ENCODE measurements at regions not wholly inside any gene's neighbourhood (a gene's known extent, or its start where the extent isn't known, plus 50 kb on each side); places are given as distances from the start of the nearest gene placed in this dataset.
A peak's percentile ranks its signal among the peaks of the same experiment; 100 is the strongest.
"Not testable (repeated sequence)": the region's sequence is repeated elsewhere in the genome, so short reads cannot be mapped to it uniquely, and the experiment has no call there.

- Histone ChIP-seq H3K36me3 (no peaks in the 10 kb centered on the region), H3K4me3 (no peak overlapping the region)
- DNase-seq, result no peak
These were observed 111.6 kb upstream of the PTPRZ1 start for GRCh38 chr7:121761399-121761798.

GRCh38 chr7:121755818-121756552 lies 117.0 kb upstream of the PTPRZ1 start:
- H3K27me3 ChIP-seq, result peaks cover 7% of the 10 kb centered on the region
- no peaks in the 10 kb centered on the region for H3K4me1 ChIP-seq
- no peak overlapping the region for H3K27ac ChIP-seq
- no peaks in the 10 kb centered on the region for H3K36me3 ChIP-seq
- no peak for DNase-seq
- H3K4me3 ChIP-seq, result no peak overlapping the region
- no peaks in the 10 kb centered on the region for H3K9me3 ChIP-seq (replicated peaks)

More at GRCh38 chr7:121761399-121761798, 111.6 kb upstream of the PTPRZ1 start:
- Histone ChIP-seq H3K9me3 (replicated peaks) (no peaks in the 10 kb centered on the region), H3K27me3 (no peaks in the 10 kb centered on the region), H3K4me1 (no peaks in the 10 kb centered on the region), H3K27ac (no peak overlapping the region)

- Histone ChIP-seq H3K9me3 (replicated peaks) (no peaks in the 10 kb centered on the region), H3K36me3 (no peaks in the 10 kb centered on the region), H3K27me3 (peaks cover 7% of the 10 kb centered on the region), H3K27ac (no peak overlapping the region), H3K4me1 (no peaks in the 10 kb centered on the region), H3K4me3 (no peak overlapping the region)
- DNase-seq, result no peak
These were observed 117.7 kb upstream of the PTPRZ1 start for GRCh38 chr7:121755286-121755685.

DNA sequence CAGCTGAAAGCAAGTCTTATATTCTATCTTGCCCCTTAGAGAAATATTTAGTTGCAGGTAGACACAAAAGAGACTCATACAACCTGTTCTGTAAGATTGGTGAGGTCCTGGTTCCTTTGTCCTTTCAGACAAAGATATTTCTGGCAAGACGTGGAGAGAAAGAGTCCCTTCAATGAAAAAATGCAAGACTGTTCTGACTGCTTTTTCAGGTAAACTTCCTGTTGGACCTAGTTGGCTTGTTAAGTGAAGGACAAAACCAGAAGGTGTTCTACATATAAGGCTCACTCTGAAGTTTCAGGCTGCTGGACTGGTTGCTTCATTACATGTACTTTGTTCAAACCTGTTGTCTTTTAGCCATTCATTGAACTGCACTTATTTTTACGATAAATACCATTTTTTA lies 119.0 kb upstream of the PTPRZ1 start:
- Histone ChIP-seq H3K27me3 (peaks cover 9% of the 10 kb centered on the region), H3K9me3 (replicated peaks) (no peaks in the 10 kb centered on the region), H3K4me1 (no peaks in the 10 kb centered on the region), H3K36me3 (no peaks in the 10 kb centered on the region), H3K27ac (no peak overlapping the region), H3K4me3 (no peak overlapping the region)
- no peak for DNase-seq

- peak in 1 of 2 experiments; percentile 26 for DNase-seq
- H3K4me1 ChIP-seq, result no peaks in the 10 kb centered on the region
- no peak overlapping the region for H3K4me3 ChIP-seq
- no peaks in the 10 kb centered on the region for H3K36me3 ChIP-seq
- no peak overlapping the region for H3K27ac ChIP-seq
- no peaks in the 10 kb centered on the region for H3K9me3 ChIP-seq (replicated peaks)
- H3K27me3 ChIP-seq, result peaks cover 9% of the 10 kb centered on the region
These were observed 120.3 kb upstream of the PTPRZ1 start for GRCh38 chr7:121752706-121753105.

GRCh38 chr7:121748546-121748945 lies 124.4 kb upstream of the PTPRZ1 start:
- no peak overlapping the region for H3K27ac ChIP-seq
- H3K4me1 ChIP-seq, result no peaks in the 10 kb centered on the region
- no peak for DNase-seq
- 0 out of 2 replicates have a peak, but pooled peaks cover 3% of the 10 kb centered on the region for H3K27me3 ChIP-seq
- H3K36me3 ChIP-seq, result no peaks in the 10 kb centered on the region
- no peaks in the 10 kb centered on the region for H3K9me3 ChIP-seq (replicated peaks)
- no peak overlapping the region for H3K4me3 ChIP-seq

GRCh38 chr7:121745856-121746255 lies 127.1 kb upstream of the PTPRZ1 start:
- DNase-seq, result no peak
- H3K36me3 ChIP-seq, result no peaks in the 10 kb centered on the region
- no peak overlapping the region for H3K4me3 ChIP-seq
- H3K4me1 ChIP-seq, result no peaks in the 10 kb centered on the region
- H3K27ac ChIP-seq, result no peak overlapping the region
- H3K9me3 ChIP-seq (replicated peaks), result no peaks in the 10 kb centered on the region
- H3K27me3 ChIP-seq, result 0 out of 2 replicates have a peak, but pooled peaks cover 3% of the 10 kb centered on the region

GRCh38 chr7:121744877-121745276 lies 128.1 kb upstream of the PTPRZ1 start:
- Histone ChIP-seq H3K27me3 (0 out of 2 replicates have a peak, but pooled peaks cover 3% of the 10 kb centered on the region), H3K9me3 (replicated peaks) (no peaks in the 10 kb centered on the region), H3K27ac (no peak overlapping the region), H3K36me3 (no peaks in the 10 kb centered on the region), H3K4me3 (no peak overlapping the region), H3K4me1 (no peaks in the 10 kb centered on the region)
- peak in 1 of 2 experiments; percentile 19 for DNase-seq

DNA sequence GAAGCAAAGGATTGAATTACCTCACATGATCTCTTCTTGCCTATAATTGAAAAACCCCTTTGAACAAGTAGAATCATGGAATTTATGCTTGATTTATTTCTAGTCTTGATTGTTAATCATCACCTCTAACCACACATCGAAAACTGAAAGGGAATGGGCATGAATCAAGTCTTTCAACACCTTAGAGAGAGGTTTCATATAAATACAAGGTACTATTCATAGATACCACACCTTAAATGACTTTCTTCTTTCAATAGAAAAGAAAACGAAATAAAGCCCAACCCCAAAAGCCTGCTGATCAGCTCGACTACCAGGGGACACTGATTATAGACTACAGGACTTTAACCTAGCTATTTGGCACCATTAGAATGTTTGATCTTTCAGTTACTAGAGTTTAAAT lies 128.6 kb upstream of the PTPRZ1 start:
- H3K4me1 ChIP-seq, result no peaks in the 10 kb centered on the region
- no peaks in the 10 kb centered on the region for H3K9me3 ChIP-seq (replicated peaks)
- no peaks in the 10 kb centered on the region for H3K36me3 ChIP-seq
- no peak overlapping the region for H3K27ac ChIP-seq
- no peaks in the 10 kb centered on the region for H3K27me3 ChIP-seq
- DNase-seq, result no peak
- H3K4me3 ChIP-seq, result no peak overlapping the region

GRCh38 chr7:121741896-121742295 lies 131.1 kb upstream of the PTPRZ1 start:
- peaks cover 7% of the 10 kb centered on the region; the same call in 1 of the 2 replicates for H3K27me3 ChIP-seq
- no peak overlapping the region for H3K27ac ChIP-seq
- H3K4me1 ChIP-seq, result no peaks in the 10 kb centered on the region
- no peak overlapping the region for H3K4me3 ChIP-seq
- no peak for DNase-seq
- no peaks in the 10 kb centered on the region for H3K36me3 ChIP-seq
- no peaks in the 10 kb centered on the region for H3K9me3 ChIP-seq (replicated peaks)

- DNase-seq, result no peak
- H3K36me3 ChIP-seq, result no peaks in the 10 kb centered on the region
- no peaks in the 10 kb centered on the region for H3K9me3 ChIP-seq (replicated peaks)
- peaks cover 7% of the 10 kb centered on the region; the same call in 1 of the 2 replicates for H3K27me3 ChIP-seq
- no peaks in the 10 kb centered on the region for H3K4me1 ChIP-seq
- H3K27ac ChIP-seq, result no peak overlapping the region
- H3K4me3 ChIP-seq, result no peak overlapping the region
These were observed 133.5 kb upstream of the PTPRZ1 start for GRCh38 chr7:121739465-121739864.

- Histone ChIP-seq H3K9me3 (replicated peaks) (peaks cover 6% of the 10 kb centered on the region; the same call in 1 of the 2 replicates), H3K36me3 (no peaks in the 10 kb centered on the region), H3K27me3 (no peaks in the 10 kb centered on the region), H3K27ac (no peak overlapping the region), H3K4me3 (no peak overlapping the region), H3K4me1 (no peaks in the 10 kb centered on the region)
- DNase-seq, result no peak
These were observed 142.1 kb upstream of the PTPRZ1 start for GRCh38 chr7:121730869-121731268.

DNA sequence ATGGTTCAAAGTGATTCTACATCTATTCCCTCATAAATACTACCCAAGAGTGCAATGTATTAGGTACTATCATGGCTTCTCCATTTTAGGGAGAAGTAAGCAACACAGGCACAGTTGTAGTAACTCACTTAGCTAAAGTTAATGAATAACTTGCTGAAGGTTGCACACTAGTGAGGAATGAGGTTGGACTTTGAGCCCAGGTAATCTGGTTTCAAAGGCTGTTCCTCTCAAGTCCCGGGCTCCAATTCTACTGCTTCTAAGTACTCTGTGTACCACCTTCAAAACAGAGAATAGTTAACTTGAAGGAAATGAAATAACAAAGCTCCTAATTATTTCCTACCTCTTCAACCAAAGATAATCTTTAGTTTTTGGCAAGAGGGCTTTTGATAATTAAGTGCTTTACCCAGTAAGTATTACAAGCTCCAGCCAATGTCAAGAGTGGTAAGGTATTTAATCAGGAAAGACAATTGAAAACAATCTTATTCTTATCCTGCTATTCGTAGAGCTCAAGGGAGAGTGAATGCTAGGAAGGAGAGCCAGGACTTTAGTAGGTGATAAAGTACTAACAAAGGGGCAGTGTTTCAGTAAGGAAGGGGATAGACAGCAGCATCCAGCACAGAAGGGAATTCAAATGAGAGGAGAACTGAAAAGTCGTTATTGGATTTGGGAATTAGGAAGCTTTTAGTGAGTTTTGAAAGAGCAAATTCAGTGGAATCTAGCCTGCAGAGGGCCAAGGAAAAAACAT lies 158.2 kb upstream of the PTPRZ1 start:
- Histone ChIP-seq H3K36me3 (no peaks in the 10 kb centered on the region), H3K27me3 (no peaks in the 10 kb centered on the region), H3K4me3 (no peak overlapping the region), H3K9me3 (replicated peaks) (no peaks in the 10 kb centered on the region), H3K4me1 (no peaks in the 10 kb centered on the region), H3K27ac (no peak overlapping the region)
- no peak for DNase-seq

DNA sequence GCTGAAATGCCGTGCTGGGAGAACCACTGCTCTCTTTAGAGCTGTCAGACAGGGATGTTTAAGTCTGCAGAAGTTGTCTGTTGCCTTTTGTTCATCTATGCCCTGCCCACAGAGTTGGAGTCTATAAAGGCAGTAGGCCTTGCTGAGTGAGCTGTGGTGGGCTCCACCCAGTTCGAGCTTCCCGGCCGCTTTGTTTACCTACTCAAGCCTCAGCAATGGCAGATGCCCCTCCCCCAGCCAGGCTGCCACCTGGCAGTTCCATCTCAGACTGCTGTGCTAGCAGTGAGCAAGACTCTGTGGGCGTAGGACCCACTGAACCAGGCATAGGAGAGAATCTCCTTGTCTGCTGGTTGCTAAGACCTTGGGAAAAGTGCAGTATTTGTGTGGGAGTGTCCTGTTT lies 160.0 kb upstream of the PTPRZ1 start:
- not testable (repeated sequence) for H3K36me3 ChIP-seq

DNA sequence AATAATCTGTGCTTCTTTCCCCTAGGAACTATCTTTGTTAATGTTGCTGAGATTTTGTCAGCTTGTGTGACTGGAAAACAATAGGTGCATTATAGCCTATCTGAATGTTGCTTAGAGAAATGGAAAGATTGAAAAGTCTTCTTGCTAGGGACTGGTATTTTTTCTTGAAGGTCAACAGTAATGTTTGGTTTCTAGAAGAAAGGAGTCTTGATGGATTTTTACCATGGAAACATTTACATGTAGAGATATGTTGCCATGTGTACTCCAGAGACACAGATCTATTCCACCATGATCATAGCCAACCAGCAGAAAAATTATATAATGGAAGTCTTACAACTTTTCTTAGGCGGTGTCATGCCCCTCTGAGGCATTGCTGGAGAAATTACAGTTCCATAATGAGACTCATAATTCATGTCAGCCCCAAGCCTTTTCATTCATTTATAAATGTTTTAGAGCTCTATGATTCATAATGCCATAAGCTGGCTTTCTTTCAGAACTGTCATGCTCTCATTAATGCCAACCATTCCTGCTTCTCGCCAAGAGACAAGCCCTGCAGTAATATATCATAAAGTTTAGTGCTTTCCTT lies 175.1 kb upstream of the PTPRZ1 start:
- Histone ChIP-seq H3K9me3 (replicated peaks) (no peaks in the 10 kb centered on the region), H3K4me1 (no peaks in the 10 kb centered on the region), H3K27ac (no peak overlapping the region), H3K36me3 (no peaks in the 10 kb centered on the region), H3K27me3 (no peaks in the 10 kb centered on the region), H3K4me3 (no peak overlapping the region)
- no peak for DNase-seq

More for the DNA sequence above, 160.0 kb upstream of the PTPRZ1 start:
- DNase-seq, result peak in 1 of 2 experiments; percentile 6
- not testable (repeated sequence) for H3K27me3 ChIP-seq; H3K4me1 ChIP-seq; H3K27ac ChIP-seq; H3K9me3 ChIP-seq (replicated peaks); H3K4me3 ChIP-seq

Data from SJCRH30 (cell line).